ENCODE measurements at regions not wholly inside any gene's neighbourhood (a gene's known extent, or its start where the extent isn't known, plus 50 kb on each side); places are given as distances from the start of the nearest gene placed in this dataset.

DNA sequence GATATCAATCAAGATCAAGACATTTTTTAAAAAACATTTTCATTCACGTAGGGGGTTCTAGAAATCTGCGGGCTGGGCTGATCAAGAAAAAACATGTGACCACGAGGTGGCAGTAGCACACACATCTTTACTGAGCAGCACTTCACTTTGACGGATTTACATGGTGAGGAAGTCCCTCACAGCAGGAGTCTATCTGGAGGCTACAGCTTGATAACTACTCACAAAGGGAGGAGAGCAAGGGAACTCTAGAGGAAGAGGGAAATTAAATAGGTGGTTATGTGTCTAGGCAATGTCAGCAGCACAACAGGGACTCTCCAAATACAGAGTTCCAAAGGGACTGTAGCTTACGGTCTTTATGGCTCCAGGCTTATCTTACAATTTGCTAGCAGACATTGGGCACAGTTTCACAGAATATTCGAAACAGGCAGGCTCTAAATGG lies 248.1 kb downstream of the DPY19L2 start (continued):
- no peak for TF ChIP-seq SMYD3 (CRISPR knock-in tag; IDR thresholded peaks at IDR 0.05)
- TF ChIP-seq STAG1 (CRISPR knock-in tag; IDR thresholded peaks at IDR 0.05) = peak; percentile 55
- TF ChIP-seq ZNF496 (CRISPR knock-in tag; IDR thresholded peaks at IDR 0.05; ENCODE audit: insufficient replicate concordance) = no peak
- TF ChIP-seq, protein P1, sequence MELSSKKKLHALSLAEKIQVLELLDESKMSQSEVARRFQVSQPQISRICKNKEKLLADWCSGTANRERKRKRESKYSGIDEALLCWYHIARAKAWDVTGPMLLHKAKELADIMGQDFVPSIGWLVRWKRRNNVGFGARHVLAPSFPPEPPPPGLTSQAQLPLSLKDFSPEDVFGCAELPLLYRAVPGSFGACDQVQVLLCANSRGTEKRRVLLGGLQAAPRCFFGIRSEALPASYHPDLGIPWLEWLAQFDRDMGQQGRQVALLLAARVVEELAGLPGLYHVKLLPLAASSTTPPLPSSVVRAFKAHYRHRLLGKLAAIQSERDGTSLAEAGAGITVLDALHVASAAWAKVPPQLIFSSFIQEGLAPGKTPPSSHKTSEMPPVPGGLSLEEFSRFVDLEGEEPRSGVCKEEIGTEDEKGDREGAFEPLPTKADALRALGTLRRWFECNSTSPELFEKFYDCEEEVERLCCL (CRISPR knock-in tag; IDR thresholded peaks at IDR 0.05; ENCODE audit: borderline replicate concordance) = no peak
- TF ChIP-seq, protein P2, sequence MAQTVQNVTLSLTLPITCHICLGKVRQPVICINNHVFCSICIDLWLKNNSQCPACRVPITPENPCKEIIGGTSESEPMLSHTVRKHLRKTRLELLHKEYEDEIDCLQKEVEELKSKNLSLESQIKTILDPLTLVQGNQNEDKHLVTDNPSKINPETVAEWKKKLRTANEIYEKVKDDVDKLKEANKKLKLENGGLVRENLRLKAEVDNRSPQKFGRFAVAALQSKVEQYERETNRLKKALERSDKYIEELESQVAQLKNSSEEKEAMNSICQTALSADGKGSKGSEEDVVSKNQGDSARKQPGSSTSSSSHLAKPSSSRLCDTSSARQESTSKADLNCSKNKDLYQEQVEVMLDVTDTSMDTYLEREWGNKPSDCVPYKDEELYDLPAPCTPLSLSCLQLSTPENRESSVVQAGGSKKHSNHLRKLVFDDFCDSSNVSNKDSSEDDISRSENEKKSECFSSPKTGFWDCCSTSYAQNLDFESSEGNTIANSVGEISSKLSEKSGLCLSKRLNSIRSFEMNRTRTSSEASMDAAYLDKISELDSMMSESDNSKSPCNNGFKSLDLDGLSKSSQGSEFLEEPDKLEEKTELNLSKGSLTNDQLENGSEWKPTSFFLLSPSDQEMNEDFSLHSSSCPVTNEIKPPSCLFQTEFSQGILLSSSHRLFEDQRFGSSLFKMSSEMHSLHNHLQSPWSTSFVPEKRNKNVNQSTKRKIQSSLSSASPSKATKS (CRISPR knock-in tag; IDR thresholded peaks at IDR 0.05) = no peak
- TF ChIP-seq KLF11 (CRISPR knock-in tag; IDR thresholded peaks at IDR 0.05) = no peak
- no peak for TF ChIP-seq ZNF484 (CRISPR knock-in tag; IDR thresholded peaks at IDR 0.05; ENCODE audit: borderline replicate concordance, low read depth)
- TF ChIP-seq, protein P3, sequence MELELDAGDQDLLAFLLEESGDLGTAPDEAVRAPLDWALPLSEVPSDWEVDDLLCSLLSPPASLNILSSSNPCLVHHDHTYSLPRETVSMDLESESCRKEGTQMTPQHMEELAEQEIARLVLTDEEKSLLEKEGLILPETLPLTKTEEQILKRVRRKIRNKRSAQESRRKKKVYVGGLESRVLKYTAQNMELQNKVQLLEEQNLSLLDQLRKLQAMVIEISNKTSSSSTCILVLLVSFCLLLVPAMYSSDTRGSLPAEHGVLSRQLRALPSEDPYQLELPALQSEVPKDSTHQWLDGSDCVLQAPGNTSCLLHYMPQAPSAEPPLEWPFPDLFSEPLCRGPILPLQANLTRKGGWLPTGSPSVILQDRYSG (CRISPR knock-in tag; IDR thresholded peaks at IDR 0.05) = no peak
- no peak for TF ChIP-seq FIP1L1 (IDR thresholded peaks at IDR 0.05; ENCODE audit: borderline replicate concordance, insufficient read depth, low read depth, low read length)

DNA sequence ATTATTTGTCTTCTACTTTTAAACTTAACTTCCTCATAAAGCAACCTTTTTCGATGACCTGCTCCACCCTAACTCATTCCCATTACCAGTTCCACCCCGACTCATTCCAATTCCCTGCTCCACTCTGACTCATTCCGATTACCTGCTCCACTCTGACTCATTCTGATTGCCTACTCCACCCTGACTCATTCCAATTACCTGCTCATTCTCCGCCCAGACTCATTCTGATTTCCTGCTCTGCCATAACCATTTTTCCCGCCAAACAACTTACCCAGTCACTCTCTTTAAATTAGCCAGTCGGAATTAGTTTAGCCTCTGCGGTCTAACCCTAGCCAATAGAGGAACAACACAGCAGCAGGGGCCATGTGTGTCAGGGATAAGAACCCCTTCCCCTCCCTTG lies 249.1 kb downstream of the DPY19L2 start:
- in situ Hi-C loops (cut with HindIII; ENCODE audit: extremely low pct_ligation_motif_present, low pct_unique_long_range_greater_than_20kb) = no loop called here
- BruUV-seq (replicated peaks) = no TSS peak
- H3K79me2 ChIP-seq (ENCODE audit: insufficient read depth, low read length) = no peaks in the 10 kb centered on the region

More for the DNA sequence above, 249.1 kb downstream of the DPY19L2 start:
- Histone ChIP-seq H3K9ac (ENCODE audit: insufficient read depth, low read depth, low read length) (no peak overlapping the region), H3K4me2 (ENCODE audit: low read depth, low read length) (no peak overlapping the region), H3K9me3 (ENCODE audit: low read length) (peaks cover 4% of the 10 kb centered on the region; the same call in 1 of the 2 replicates), H2AFZ (ENCODE audit: low read length) (no peak overlapping the region), H3K4me3 (replicated peaks in 1 of 3; ENCODE audit: insufficient read depth in 1 of 3, low read depth in 2 of 3, low read length in 3 of 3) (no peak overlapping the region), H4K20me1 (ENCODE audit: insufficient read depth, low read length) (no peaks in the 10 kb centered on the region), H3K27me3 (ENCODE audit: control insufficient read depth in 1 of 2, insufficient read depth in 2 of 2, low read length in 2 of 2) (no peaks in the 10 kb centered on the region), H3K36me3 (replicated peaks in 1 of 2; ENCODE audit: control insufficient read depth in 1 of 2, insufficient read depth in 2 of 2, low read length in 2 of 2) (no peaks in the 10 kb centered on the region), H3K4me1 (ENCODE audit: insufficient read depth, low read length) (no peaks in the 10 kb centered on the region), H3K27ac (ENCODE audit: extremely low read length, insufficient read depth, low read length) (no peak overlapping the region)
- ATAC-seq (no peak), FAIRE-seq (no peak), DNase-seq (ENCODE audit: low spot score) (no peak)
- intact Hi-C loops (cut with micrococcal nuclease; ENCODE audit: unreplicated experiment) = no loop called here
- CTCF ChIA-PET (ENCODE audit: low intra/inter-chr PET ratio, low total read pairs) = no interaction called here
- WGBS (ENCODE audit: low lambda C conversion rate) = 32% methylated on average over 7 of the region's 7 CpGs
- TF ChIP-seq ZNF34 (CRISPR knock-in tag; IDR thresholded peaks at IDR 0.05; ENCODE audit: borderline replicate concordance) = no peak
- no peak for TF ChIP-seq REPIN1 (CRISPR knock-in tag; IDR thresholded peaks at IDR 0.05; ENCODE audit: borderline replicate concordance, low read depth)
- peak; percentile 38 for TF ChIP-seq FOSL2 (CRISPR knock-in tag; IDR thresholded peaks at IDR 0.05)
- TF ChIP-seq ZNF768 (CRISPR knock-in tag; IDR thresholded peaks at IDR 0.05) = no peak
- POLR2A ChIA-PET = no interaction called here

Measured in HepG2 (cell line).